Heart right ventricle (tissue), 16 donors: ENCODE measurements at regions not wholly inside any gene's neighbourhood (a gene's known extent, or its start where the extent isn't known, plus 50 kb on each side); places are given as distances from the start of the nearest gene placed in this dataset.

Experiments
- ATAC-seq, 8 donors: fragments of 200-7000 bp; cut with Tn5 transposase; one replicate each; pipeline ENCODE4 v1.9.1; 2020; ENCODE audit warnings: mild to moderate bottlenecking in 8 of 8, moderate library complexity in 8 of 8, moderate number of reproducible peaks in 1 of 8
- DNase-seq, 2 donors: peaks; one replicate each; pipeline ENCODE4 v3.0.0-alpha.2; 2020
- H3K27ac ChIP-seq, 10 donors: fragments of 200-600 bp; sonication (generic) in 2 of 10; one replicate each; pipeline versions ENCODE4 v1.5.0 to v1.8.0; 2020 to 2022; ENCODE audit warnings: mild to moderate bottlenecking in 3 of 10
- H3K27me3 ChIP-seq, 7 donors: fragments of 200-600 bp; one replicate each; pipeline ENCODE4 v1.8.0; 2021 to 2022; ENCODE audit warnings: mild to moderate bottlenecking in 2 of 7
- H3K36me3 ChIP-seq, 9 donors: fragments of 200-600 bp; sonication (generic) in 1 of 9; one replicate each; pipeline versions ENCODE4 v1.5.0 to v1.8.0; 2020 to 2022; ENCODE audit warnings: mild to moderate bottlenecking in 2 of 9
- H3K4me1 ChIP-seq, 9 donors: fragments of 200-600 bp; sonication (generic) in 1 of 9; one replicate each; pipeline versions ENCODE4 v1.5.0 to v1.8.0; 2020 to 2022; ENCODE audit warnings: mild to moderate bottlenecking in 4 of 9
- H3K4me3 ChIP-seq, 10 donors: fragments of 200-600 bp; sonication (generic) in 2 of 10; one replicate each; pipeline versions ENCODE4 v1.5.0 to v1.8.0; 2020 to 2022; ENCODE audit warnings: mild to moderate bottlenecking in 7 of 10, moderate library complexity in 2 of 10
- H3K9me3 ChIP-seq, 11 donors: fragments of 200-600 bp in 10 of 11; sonication (generic) in 2 of 11; one replicate each; pipeline versions ENCODE4 v1.5.0 to v1.8.0; 2013 to 2022; ENCODE audit warnings: mild to moderate bottlenecking in 2 of 11, control low read depth in 1 of 11, moderate library complexity in 1 of 11
- CTCF ChIP-seq, 9 donors: fragments of 200-600 bp; sonication (generic) in 2 of 9; IDR thresholded peaks; one replicate each; pipeline versions ENCODE4 v1.5.0 to v1.8.0; 2021 to 2022; ENCODE audit warnings: antibody characterized with exemption in 9 of 9, mild to moderate bottlenecking in 5 of 9, moderate library complexity in 1 of 9
- WGBS, 2 donors: extraction: QIAGEN DNeasy Blood & Tissue Kit; methylation state at CpG; one replicate each; pipeline ENCODE4 v1.1.7; 2013; ENCODE audit warnings: inconsistent platforms in 1 of 2; 5-methylcytosine and 5-hydroxymethylcytosine counted together
- intact Hi-C, 10 donors: fragments of 100-400 bp; cut with DNase I; formaldehyde crosslinking; loops; one replicate each; pipeline versions ENCODE4 v1.11.1 to v1.14.2; 2022
- donor health status: Arrhythmogenic right ventricular cardiomyopathy.
- donor health status: ischemic (EF 13 %, LVEDD 7.1; RV severe dilation, severe dysfunction).
- donor health status: healthy with polysubstance abuse.
- donor health status: DM: no; HTN: yes; CAD: no.
- donor health status: DM: no; HTN: no; CAD: no.
- donor health status: ischemic (EF 25% LVEDD 6.9; RV normal size, moderate dysfunction).
- donor health status: ischemic (EF 25% LVEDD 5.7; RV mildly dilated, moderate dysfunction).
- donor health status: healthy.
- donor health status: DM: yes; HTN: yes; CAD: no.
- donor health status: Ischemic cardiomyopathy.
- donor health status: ischemic (EF 35%, LVEDD 5.7; RV mildly dilated, moderate dysfunction).
- donor health status: nonischemic (EF 11% LVEDD 7.7; RV severe dilation, severe dysfunction).
- donor health status: DM: yes; HTN: yes; CAD: no.
- donor health status: PGD.
- donor health status: ischemic (EF 29% LVEDD 5.4; RV normal size, mild dysfunction).
- donor health status: nonischemic (EF 23%, LVEDD 6.1; RV moderate dilation, normal function).

- H3K36me3 ChIP-seq = no peaks in the 10 kb centered on the region
- TF ChIP-seq CTCF (IDR thresholded peaks at IDR 0.05) = no peak
- H3K4me1 ChIP-seq = no peaks in the 10 kb centered on the region
- 54 to 62% methylated on average over 14 of the region's 14 CpGs for WGBS, 2 donors
- H3K9me3 ChIP-seq = no peaks in the 10 kb centered on the region
- peaks cover 0 to 6% (median 0%) of the 10 kb centered on the region in 7 donors for H3K27me3 ChIP-seq
- H3K27ac ChIP-seq = no peak overlapping the region
- H3K4me3 ChIP-seq = no peak overlapping the region
- intact Hi-C loops = no loop called here
- no peak for DNase-seq
- ATAC-seq = no peak
Measured at GRCh38 chr1:222266223-222267196, 281.4 kb downstream of the HHIPL2 start.

DNA sequence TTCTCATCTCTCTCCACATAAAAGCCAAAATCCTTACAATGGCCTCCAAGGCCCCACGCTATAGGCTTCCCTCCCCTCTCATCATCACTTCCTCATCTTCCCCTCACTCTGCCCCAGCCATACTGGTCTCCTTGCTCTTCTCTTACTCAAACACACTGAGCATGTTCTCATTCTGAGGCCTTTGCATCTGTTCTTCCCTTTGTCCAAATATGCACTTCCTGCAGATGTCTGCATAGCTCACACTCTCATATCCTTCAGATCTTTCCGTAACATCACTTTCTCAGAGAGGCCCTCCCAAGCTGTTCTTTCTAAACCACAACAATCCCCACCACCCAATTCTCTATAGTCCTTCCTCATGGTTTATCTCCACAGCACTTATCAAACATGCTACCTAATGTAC, 284.1 kb downstream of the HHIPL2 start:
- Histone ChIP-seq H3K4me1 (no peaks in the 10 kb centered on the region), H3K36me3 (no peaks in the 10 kb centered on the region), H3K27me3 (peaks cover 0 to 6% (median 0%) of the 10 kb centered on the region in 7 donors), H3K4me3 (no peak overlapping the region), H3K27ac (no peak overlapping the region), H3K9me3 (no peaks in the 10 kb centered on the region)
- TF ChIP-seq CTCF (IDR thresholded peaks at IDR 0.05) = no peak
- ATAC-seq (no peak), DNase-seq (no peak)
- intact Hi-C loops = no loop called here
- WGBS, 2 donors = 79 to 83% methylated on average over 2 of the region's 2 CpGs

GRCh38 chr1:222257027-222257426, 290.9 kb downstream of the HHIPL2 start:
- Histone ChIP-seq H3K36me3 (no peaks in the 10 kb centered on the region), H3K4me3 (no peak overlapping the region), H3K9me3 (peaks cover 0 to 18% (median 0%) of the 10 kb centered on the region in 11 donors), H3K27ac (no peak overlapping the region), H3K4me1 (no peaks in the 10 kb centered on the region), H3K27me3 (peaks cover 0 to 6% (median 0%) of the 10 kb centered on the region in 7 donors)
- WGBS, 2 donors = 78 to 83% methylated on average over 2 of the region's 2 CpGs
- intact Hi-C loops = no loop called here
- ATAC-seq (no peak), DNase-seq (no peak)
- no peak for TF ChIP-seq CTCF (IDR thresholded peaks at IDR 0.05)

DNA sequence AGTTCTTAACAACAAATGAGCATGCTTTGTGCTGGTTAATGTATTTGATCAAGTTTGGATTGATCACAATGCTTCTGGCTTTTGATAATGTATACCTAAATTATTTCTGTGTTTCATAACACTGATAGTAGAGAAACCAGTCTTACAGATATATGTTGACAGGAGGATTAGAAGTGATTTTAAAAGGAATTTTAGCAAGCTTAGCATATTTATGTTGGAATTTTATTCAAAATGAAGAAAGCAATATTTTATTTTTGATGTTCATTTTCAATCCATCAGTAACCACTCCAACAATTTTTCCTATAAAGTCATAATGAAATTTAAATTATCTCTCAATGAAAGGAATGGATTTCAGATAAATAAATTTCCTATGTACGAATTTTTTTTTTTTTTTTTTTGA, 291.8 kb downstream of the HHIPL2 start:
- 67% methylated on average over 1 of the region's 1 CpG for WGBS, 2 donors
- Histone ChIP-seq H3K4me1 (no peaks in the 10 kb centered on the region), H3K4me3 (no peak overlapping the region), H3K9me3 (peaks cover 0 to 25% (median 0%) of the 10 kb centered on the region in 11 donors), H3K27ac (no peak overlapping the region), H3K36me3 (no peaks in the 10 kb centered on the region), H3K27me3 (peaks cover 0 to 6% (median 0%) of the 10 kb centered on the region in 7 donors)
- no peak for ATAC-seq
- intact Hi-C loops = no loop called here
- DNase-seq = no peak
- TF ChIP-seq CTCF (IDR thresholded peaks at IDR 0.05) = no peak
